ENCODE measurements at regions not wholly inside any gene's neighbourhood (a gene's known extent, or its start where the extent isn't known, plus 50 kb on each side); places are given as distances from the start of the nearest gene placed in this dataset.

DNA sequence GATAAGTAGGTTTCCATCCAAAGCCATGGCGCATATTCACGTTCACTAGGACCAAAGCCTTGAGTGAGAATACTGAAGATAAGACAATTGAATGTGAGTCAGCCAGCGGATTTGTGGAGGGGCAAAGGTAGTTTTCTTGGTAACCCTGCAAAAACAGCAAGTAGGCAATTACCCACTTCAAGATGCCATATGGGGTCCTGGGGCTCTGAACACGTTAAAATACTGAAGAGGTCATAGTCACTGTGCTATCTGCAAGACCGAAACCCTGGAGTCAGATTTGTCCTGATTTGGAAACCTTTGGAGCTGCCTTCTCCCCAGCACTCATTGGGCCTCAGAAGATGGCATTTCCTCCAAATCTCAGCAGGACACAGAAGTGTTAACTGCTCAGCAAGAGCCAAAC, 646.9 kb upstream of the LMCD1 start:
- TF ChIP-seq STAT1 (conservative IDR thresholded peaks at IDR 0.05), result no peak
- TF ChIP-seq KDM1A (IDR thresholded peaks at IDR 0.05; ENCODE audit: borderline replicate concordance), result no peak
- TF ChIP-seq TARDBP (IDR thresholded peaks at IDR 0.05; ENCODE audit: borderline replicate concordance), result no peak
- TF ChIP-seq, protein P1, sequence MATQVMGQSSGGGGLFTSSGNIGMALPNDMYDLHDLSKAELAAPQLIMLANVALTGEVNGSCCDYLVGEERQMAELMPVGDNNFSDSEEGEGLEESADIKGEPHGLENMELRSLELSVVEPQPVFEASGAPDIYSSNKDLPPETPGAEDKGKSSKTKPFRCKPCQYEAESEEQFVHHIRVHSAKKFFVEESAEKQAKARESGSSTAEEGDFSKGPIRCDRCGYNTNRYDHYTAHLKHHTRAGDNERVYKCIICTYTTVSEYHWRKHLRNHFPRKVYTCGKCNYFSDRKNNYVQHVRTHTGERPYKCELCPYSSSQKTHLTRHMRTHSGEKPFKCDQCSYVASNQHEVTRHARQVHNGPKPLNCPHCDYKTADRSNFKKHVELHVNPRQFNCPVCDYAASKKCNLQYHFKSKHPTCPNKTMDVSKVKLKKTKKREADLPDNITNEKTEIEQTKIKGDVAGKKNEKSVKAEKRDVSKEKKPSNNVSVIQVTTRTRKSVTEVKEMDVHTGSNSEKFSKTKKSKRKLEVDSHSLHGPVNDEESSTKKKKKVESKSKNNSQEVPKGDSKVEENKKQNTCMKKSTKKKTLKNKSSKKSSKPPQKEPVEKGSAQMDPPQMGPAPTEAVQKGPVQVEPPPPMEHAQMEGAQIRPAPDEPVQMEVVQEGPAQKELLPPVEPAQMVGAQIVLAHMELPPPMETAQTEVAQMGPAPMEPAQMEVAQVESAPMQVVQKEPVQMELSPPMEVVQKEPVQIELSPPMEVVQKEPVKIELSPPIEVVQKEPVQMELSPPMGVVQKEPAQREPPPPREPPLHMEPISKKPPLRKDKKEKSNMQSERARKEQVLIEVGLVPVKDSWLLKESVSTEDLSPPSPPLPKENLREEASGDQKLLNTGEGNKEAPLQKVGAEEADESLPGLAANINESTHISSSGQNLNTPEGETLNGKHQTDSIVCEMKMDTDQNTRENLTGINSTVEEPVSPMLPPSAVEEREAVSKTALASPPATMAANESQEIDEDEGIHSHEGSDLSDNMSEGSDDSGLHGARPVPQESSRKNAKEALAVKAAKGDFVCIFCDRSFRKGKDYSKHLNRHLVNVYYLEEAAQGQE (IDR thresholded peaks at IDR 0.05; ENCODE audit: low read depth, low read length), result no peak
- no peak for TF ChIP-seq POLR2AphosphoS2 (IDR thresholded peaks at IDR 0.05; ENCODE audit: low read depth, low read length)
